ENCODE measurements at regions not wholly inside any gene's neighbourhood (a gene's known extent, or its start where the extent isn't known, plus 50 kb on each side); places are given as distances from the start of the nearest gene placed in this dataset.

DNA sequence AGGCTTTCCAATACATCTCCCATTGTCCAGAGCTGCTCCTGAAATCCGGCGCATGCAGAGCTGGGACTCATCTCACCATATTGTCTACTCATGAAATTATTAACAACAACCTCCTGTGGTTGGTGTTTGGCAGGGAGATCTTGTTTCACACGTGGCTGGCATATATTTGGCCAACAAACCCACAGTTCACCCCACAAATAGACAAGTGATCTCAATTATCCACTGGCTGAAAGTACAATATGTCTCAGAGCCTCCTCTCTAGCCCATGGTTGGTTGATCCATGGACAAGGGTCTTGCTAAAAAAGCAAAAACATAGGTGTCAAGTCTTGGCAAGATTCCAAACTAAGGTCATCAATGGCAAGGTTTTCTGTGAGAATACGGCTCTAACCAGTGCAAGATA lies 386.9 kb downstream of the ETS1 start:
- no peaks in the 10 kb centered on the region for H3K4me1 ChIP-seq (ENCODE audit: low read length)
- H3K4me2 ChIP-seq (ENCODE audit: low read depth, low read length, poor library complexity, severe bottlenecking) = no peak overlapping the region
- no peak overlapping the region for H3K27ac ChIP-seq (ENCODE audit: low read length)
- no peaks in the 10 kb centered on the region for H3K9me3 ChIP-seq (ENCODE audit: low read length)
- no peak overlapping the region for H3K4me3 ChIP-seq (ENCODE audit: low read length)
- no peaks in the 10 kb centered on the region for H3K27me3 ChIP-seq (ENCODE audit: low read length)
- no peaks in the 10 kb centered on the region for H3K79me2 ChIP-seq (ENCODE audit: low read length)
- no peaks in the 10 kb centered on the region for H4K20me1 ChIP-seq (ENCODE audit: insufficient read depth, low read depth, low read length)
- no peaks in the 10 kb centered on the region for H3K9me2 ChIP-seq (replicated peaks; ENCODE audit: insufficient read depth, low read length)
- H3K36me3 ChIP-seq (ENCODE audit: insufficient read depth, low read length) = no peaks in the 10 kb centered on the region
- DNase-seq = no peak
- no peak overlapping the region for H2AFZ ChIP-seq (ENCODE audit: low read length)
- H3K9ac ChIP-seq (ENCODE audit: low read length) = no peak overlapping the region

GRCh38 chr11:128198216-128198772 lies 389.1 kb downstream of the ETS1 start:
- no peaks in the 10 kb centered on the region for H3K4me1 ChIP-seq (ENCODE audit: low read length)
- no peak overlapping the region for H3K4me3 ChIP-seq (ENCODE audit: low read length)
- H3K79me2 ChIP-seq (ENCODE audit: low read length) = no peaks in the 10 kb centered on the region
- no peak overlapping the region for H3K9ac ChIP-seq (ENCODE audit: low read length)
- no peak overlapping the region for H3K27ac ChIP-seq (ENCODE audit: low read length)
- no peaks in the 10 kb centered on the region for H3K9me3 ChIP-seq (ENCODE audit: low read length)
- H3K36me3 ChIP-seq (ENCODE audit: insufficient read depth, low read length) = no peaks in the 10 kb centered on the region
- no peak overlapping the region for H3K4me2 ChIP-seq (ENCODE audit: low read depth, low read length, poor library complexity, severe bottlenecking)
- no peaks in the 10 kb centered on the region for H3K27me3 ChIP-seq (ENCODE audit: low read length)
- H2AFZ ChIP-seq (ENCODE audit: low read length) = no peak overlapping the region
- no peaks in the 10 kb centered on the region for H4K20me1 ChIP-seq (ENCODE audit: insufficient read depth, low read depth, low read length)
- H3K9me2 ChIP-seq (replicated peaks; ENCODE audit: insufficient read depth, low read length) = no peaks in the 10 kb centered on the region
- no peak for DNase-seq

DNA sequence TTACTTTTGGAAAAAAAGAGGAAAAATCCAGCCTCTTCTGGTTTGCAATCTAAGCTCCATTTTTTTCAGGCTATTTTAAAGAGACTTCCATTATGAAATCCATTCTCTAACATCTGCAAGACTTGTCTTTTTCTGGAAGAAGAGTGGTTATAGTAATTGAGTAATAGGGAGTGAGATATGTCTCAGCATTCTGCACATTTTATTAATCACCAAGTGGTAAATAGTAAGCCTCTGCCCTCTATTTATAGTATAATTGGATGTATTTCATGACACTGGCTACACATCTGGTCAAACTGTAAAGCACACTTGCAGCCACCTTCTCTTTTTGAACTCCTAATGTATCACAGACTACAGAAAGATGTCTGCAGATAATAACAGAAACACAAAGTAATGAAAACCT lies 391.1 kb downstream of the ETS1 start:
- DNase-seq = no peak
- Histone ChIP-seq H4K20me1 (ENCODE audit: insufficient read depth, low read depth, low read length) (no peaks in the 10 kb centered on the region), H3K4me2 (ENCODE audit: low read depth, low read length, poor library complexity, severe bottlenecking) (no peak overlapping the region), H3K9me2 (replicated peaks; ENCODE audit: insufficient read depth, low read length) (no peaks in the 10 kb centered on the region), H3K36me3 (ENCODE audit: insufficient read depth, low read length) (no peaks in the 10 kb centered on the region), H3K27ac (ENCODE audit: low read length) (no peak overlapping the region), H3K9me3 (ENCODE audit: low read length) (no peaks in the 10 kb centered on the region), H3K4me3 (ENCODE audit: low read length) (no peak overlapping the region), H3K4me1 (ENCODE audit: low read length) (no peaks in the 10 kb centered on the region), H2AFZ (ENCODE audit: low read length) (no peak overlapping the region), H3K9ac (ENCODE audit: low read length) (no peak overlapping the region), H3K27me3 (ENCODE audit: low read length) (no peaks in the 10 kb centered on the region), H3K79me2 (ENCODE audit: low read length) (no peaks in the 10 kb centered on the region)

DNA sequence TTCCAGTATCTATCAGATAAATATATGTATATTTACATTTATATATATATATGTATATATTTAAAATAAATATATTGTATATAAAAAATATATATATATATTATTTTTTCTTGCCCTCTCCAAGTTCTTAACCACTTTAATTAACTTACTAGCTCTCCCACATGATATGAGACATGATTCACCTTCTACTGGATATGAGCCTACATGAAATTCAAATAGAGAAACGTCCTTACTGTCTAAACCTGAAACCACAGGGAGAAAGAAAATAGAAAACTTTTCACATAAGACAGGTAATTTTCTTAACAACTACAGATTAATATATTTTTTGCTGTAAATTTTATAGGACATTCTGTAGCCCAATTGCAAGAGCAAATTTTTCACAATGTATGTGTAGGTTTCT lies 391.6 kb downstream of the ETS1 start:
- Histone ChIP-seq H3K36me3 (ENCODE audit: insufficient read depth, low read length) (no peaks in the 10 kb centered on the region), H3K9ac (ENCODE audit: low read length) (no peak overlapping the region), H3K27ac (ENCODE audit: low read length) (no peak overlapping the region), H3K4me2 (ENCODE audit: low read depth, low read length, poor library complexity, severe bottlenecking) (no peak overlapping the region), H3K79me2 (ENCODE audit: low read length) (no peaks in the 10 kb centered on the region), H3K27me3 (ENCODE audit: low read length) (no peaks in the 10 kb centered on the region), H3K4me3 (ENCODE audit: low read length) (no peak overlapping the region), H2AFZ (ENCODE audit: low read length) (no peak overlapping the region), H3K9me2 (replicated peaks; ENCODE audit: insufficient read depth, low read length) (no peaks in the 10 kb centered on the region), H3K4me1 (ENCODE audit: low read length) (no peaks in the 10 kb centered on the region), H3K9me3 (ENCODE audit: low read length) (no peaks in the 10 kb centered on the region), H4K20me1 (ENCODE audit: insufficient read depth, low read depth, low read length) (no peaks in the 10 kb centered on the region)
- no peak for DNase-seq

- Histone ChIP-seq H2AFZ (ENCODE audit: low read length) (no peak overlapping the region), H4K20me1 (ENCODE audit: insufficient read depth, low read depth, low read length) (no peaks in the 10 kb centered on the region), H3K9me3 (ENCODE audit: low read length) (no peaks in the 10 kb centered on the region), H3K36me3 (ENCODE audit: insufficient read depth, low read length) (no peaks in the 10 kb centered on the region), H3K4me3 (ENCODE audit: low read length) (no peak overlapping the region), H3K27me3 (ENCODE audit: low read length) (no peaks in the 10 kb centered on the region), H3K27ac (ENCODE audit: low read length) (no peak overlapping the region), H3K79me2 (ENCODE audit: low read length) (no peaks in the 10 kb centered on the region), H3K4me1 (ENCODE audit: low read length) (no peaks in the 10 kb centered on the region), H3K9ac (ENCODE audit: low read length) (no peak overlapping the region), H3K9me2 (replicated peaks; ENCODE audit: insufficient read depth, low read length) (no peaks in the 10 kb centered on the region), H3K4me2 (ENCODE audit: low read depth, low read length, poor library complexity, severe bottlenecking) (no peak overlapping the region)
- DNase-seq = no peak
Observed at GRCh38 chr11:128195057-128195751, 392.2 kb downstream of the ETS1 start.

DNA sequence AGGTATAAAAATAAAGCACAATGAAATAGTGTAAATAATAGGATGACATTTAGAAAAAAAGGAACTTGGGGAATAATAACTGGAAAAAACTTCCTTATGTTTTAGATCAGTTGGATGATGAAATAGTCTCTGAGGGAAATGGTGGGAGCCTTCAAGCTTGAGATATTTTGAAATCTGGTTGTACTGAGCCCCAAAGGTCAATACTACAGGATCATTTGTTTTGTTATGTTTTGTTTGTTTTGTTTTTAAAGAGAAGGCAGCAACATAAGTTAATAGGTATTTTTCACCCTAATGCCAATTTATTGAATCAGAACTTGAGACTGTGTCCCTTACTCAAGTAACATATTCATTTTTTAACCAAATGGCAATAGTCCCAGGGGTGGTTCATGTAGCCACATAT lies 393.1 kb downstream of the ETS1 start:
- Histone ChIP-seq H3K9me3 (ENCODE audit: low read length) (no peaks in the 10 kb centered on the region), H3K9me2 (replicated peaks; ENCODE audit: insufficient read depth, low read length) (no peaks in the 10 kb centered on the region), H3K4me2 (ENCODE audit: low read depth, low read length, poor library complexity, severe bottlenecking) (no peak overlapping the region), H3K9ac (ENCODE audit: low read length) (no peak overlapping the region), H3K4me1 (ENCODE audit: low read length) (no peaks in the 10 kb centered on the region), H3K27me3 (ENCODE audit: low read length) (no peaks in the 10 kb centered on the region), H3K79me2 (ENCODE audit: low read length) (no peaks in the 10 kb centered on the region), H4K20me1 (ENCODE audit: insufficient read depth, low read depth, low read length) (no peaks in the 10 kb centered on the region), H2AFZ (ENCODE audit: low read length) (no peak overlapping the region), H3K4me3 (ENCODE audit: low read length) (no peak overlapping the region), H3K36me3 (ENCODE audit: insufficient read depth, low read length) (no peaks in the 10 kb centered on the region), H3K27ac (ENCODE audit: low read length) (no peak overlapping the region)
- DNase-seq = no peak

DNA sequence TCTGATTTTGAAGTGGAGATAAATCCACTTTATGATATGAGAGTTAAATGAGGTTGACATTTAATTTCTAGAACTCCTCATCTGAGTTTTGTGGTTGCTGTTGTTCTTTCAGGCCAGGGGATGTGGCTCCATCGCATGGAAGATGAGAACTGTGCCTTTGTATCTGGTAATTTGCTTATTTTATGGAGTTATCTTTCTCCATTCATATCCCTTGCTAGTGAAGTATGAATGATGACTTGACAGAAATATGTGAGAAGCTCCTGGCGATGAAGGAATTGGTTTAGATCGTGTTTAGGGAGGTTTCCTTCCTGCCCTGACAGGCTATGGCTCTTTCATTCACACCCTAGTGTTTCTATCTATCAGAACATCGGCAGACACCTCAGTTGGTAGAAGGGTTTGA lies 393.7 kb downstream of the ETS1 start:
- H3K9me2 ChIP-seq (replicated peaks; ENCODE audit: insufficient read depth, low read length) = no peaks in the 10 kb centered on the region
- no peaks in the 10 kb centered on the region for H3K79me2 ChIP-seq (ENCODE audit: low read length)
- no peaks in the 10 kb centered on the region for H3K4me1 ChIP-seq (ENCODE audit: low read length)
- H3K9me3 ChIP-seq (ENCODE audit: low read length) = no peaks in the 10 kb centered on the region
- H3K9ac ChIP-seq (ENCODE audit: low read length) = no peak overlapping the region
- no peak overlapping the region for H3K4me3 ChIP-seq (ENCODE audit: low read length)
- H3K4me2 ChIP-seq (ENCODE audit: low read depth, low read length, poor library complexity, severe bottlenecking) = no peak overlapping the region
- DNase-seq = no peak
- no peak overlapping the region for H3K27ac ChIP-seq (ENCODE audit: low read length)
- H3K27me3 ChIP-seq (ENCODE audit: low read length) = no peaks in the 10 kb centered on the region
- no peak overlapping the region for H2AFZ ChIP-seq (ENCODE audit: low read length)
- no peaks in the 10 kb centered on the region for H4K20me1 ChIP-seq (ENCODE audit: insufficient read depth, low read depth, low read length)
- H3K36me3 ChIP-seq (ENCODE audit: insufficient read depth, low read length) = no peaks in the 10 kb centered on the region

GRCh38 chr11:128190312-128190711 lies 397.0 kb downstream of the ETS1 start:
- no peaks in the 10 kb centered on the region for H4K20me1 ChIP-seq (ENCODE audit: insufficient read depth, low read depth, low read length)
- no peak overlapping the region for H3K9ac ChIP-seq (ENCODE audit: low read length)
- H3K27ac ChIP-seq (ENCODE audit: low read length) = no peak overlapping the region
- H3K4me1 ChIP-seq (ENCODE audit: low read length) = no peaks in the 10 kb centered on the region
- no peaks in the 10 kb centered on the region for H3K27me3 ChIP-seq (ENCODE audit: low read length)
- H2AFZ ChIP-seq (ENCODE audit: low read length) = no peak overlapping the region
- no peaks in the 10 kb centered on the region for H3K36me3 ChIP-seq (ENCODE audit: insufficient read depth, low read length)
- no peak overlapping the region for H3K4me2 ChIP-seq (ENCODE audit: low read depth, low read length, poor library complexity, severe bottlenecking)
- no peak for DNase-seq
- H3K4me3 ChIP-seq (ENCODE audit: low read length) = no peak overlapping the region
- H3K9me3 ChIP-seq (ENCODE audit: low read length) = no peaks in the 10 kb centered on the region
- no peaks in the 10 kb centered on the region for H3K9me2 ChIP-seq (replicated peaks; ENCODE audit: insufficient read depth, low read length)
- no peaks in the 10 kb centered on the region for H3K79me2 ChIP-seq (ENCODE audit: low read length)

Measured in Karpas-422 (cell line).